Small intestine (tissue), 7 donors: ENCODE measurements at regions not wholly inside any gene's neighbourhood (a gene's known extent, or its start where the extent isn't known, plus 50 kb on each side); places are given as distances from the start of the nearest gene placed in this dataset.
A peak's percentile ranks its signal among the peaks of the same experiment; 100 is the strongest.

ENCODE experiments used
- DNase-seq, 2 donors: peaks; one replicate each; pipeline versions ENCODE4 v3.0.0 to v3.0.0-alpha.2; 2013
- FAIRE-seq: peaks from 2 replicates; lab custom pipeline; 2012; peaks lifted over from hg19 to GRCh38; lab: Jason Lieb, UNC
- H3K27ac ChIP-seq, 3 donors: one replicate each; pipeline ENCODE4 v1.5.1; 2013; ENCODE audit warnings: low read length in 2 of 3, mild to moderate bottlenecking in 2 of 3, control low read depth in 1 of 3, inconsistent platforms in 1 of 3, low read depth in 1 of 3, moderate library complexity in 1 of 3
- H3K27me3 ChIP-seq, 3 donors: one replicate each; pipeline ENCODE4 v1.6.1; 2013; ENCODE audit warnings: low read length in 3 of 3, inconsistent platforms in 1 of 3; ENCODE audit not compliant: control insufficient read depth in 3 of 3, insufficient read depth in 3 of 3
- H3K36me3 ChIP-seq, 3 donors: one replicate each; pipeline ENCODE4 v1.6.1; 2013; ENCODE audit warnings: low read length in 3 of 3, inconsistent platforms in 1 of 3, low read depth in 1 of 3, mild to moderate bottlenecking in 1 of 3, moderate library complexity in 1 of 3; ENCODE audit not compliant: control insufficient read depth in 3 of 3, insufficient read depth in 2 of 3
- H3K4me1 ChIP-seq, 3 donors: one replicate each; pipeline ENCODE4 v1.6.1; 2013; ENCODE audit warnings: low read length in 2 of 3, inconsistent platforms in 1 of 3, low read depth in 1 of 3, mild to moderate bottlenecking in 1 of 3, moderate library complexity in 1 of 3; ENCODE audit not compliant: control insufficient read depth in 3 of 3, insufficient read depth in 2 of 3
- H3K4me3 ChIP-seq, 3 donors: one replicate each; pipeline ENCODE4 v1.5.1; 2013; ENCODE audit warnings: low read length in 3 of 3, control low read depth in 1 of 3, inconsistent platforms in 1 of 3, low read depth in 1 of 3, mild to moderate bottlenecking in 1 of 3, moderate library complexity in 1 of 3
- H3K9me3 ChIP-seq, 2 donors: one replicate each; pipeline ENCODE4 v1.6.1; 2013; ENCODE audit warnings: low read depth in 1 of 2, low read length in 1 of 2; ENCODE audit not compliant: control insufficient read depth in 2 of 2, insufficient read depth in 1 of 2
- WGBS, 3 donors: extraction: QIAGEN DNeasy Blood & Tissue Kit; methylation state at CpG; one replicate each; pipeline ENCODE4 v1.1.7; 2013; 5-methylcytosine and 5-hydroxymethylcytosine counted together
- donor health status: healthy with polysubstance abuse.
- donor health status: control.
- donor health status: control.
- donor health status: Bipolar disorder and iron deficiency.
- donor health status: healthy.

GRCh38 chr9:105887679-105888078 is 193.3 kb downstream of the TMEM38B start:
- DNase-seq: no peak
- Histone ChIP-seq H3K9me3 (no peaks in the 10 kb centered on the region), H3K4me3 (no peak overlapping the region), H3K36me3 (no peaks in the 10 kb centered on the region), H3K27ac (no peak overlapping the region), H3K27me3 (no peaks in the 10 kb centered on the region), H3K4me1 (no peaks in the 10 kb centered on the region)
- no peak for FAIRE-seq
- WGBS, 3 donors: 61 to 67% (median 63%) methylated on average over 2 of the region's 2 CpGs

GRCh38 chr9:105890046-105890822 is 195.9 kb downstream of the TMEM38B start:
- no peaks in the 10 kb centered on the region for H3K9me3 ChIP-seq
- no peaks in the 10 kb centered on the region for H3K27me3 ChIP-seq
- DNase-seq (no peak), FAIRE-seq (no peak)
- H3K27ac ChIP-seq: no peak overlapping the region
- no peaks in the 10 kb centered on the region for H3K36me3 ChIP-seq
- 37 to 45% (median 41%) methylated on average over 5 of the region's 5 CpGs for WGBS, 3 donors
- no peaks in the 10 kb centered on the region for H3K4me1 ChIP-seq
- no peak overlapping the region for H3K4me3 ChIP-seq

GRCh38 chr9:105900123-105900522 is 205.8 kb downstream of the TMEM38B start:
- H3K36me3 ChIP-seq: no peaks in the 10 kb centered on the region
- no peak overlapping the region for H3K27ac ChIP-seq
- FAIRE-seq (no peak), DNase-seq (no peak)
- no peaks in the 10 kb centered on the region for H3K4me1 ChIP-seq
- H3K27me3 ChIP-seq: no peaks in the 10 kb centered on the region
- WGBS, 3 donors: 65 to 69% (median 66%) methylated on average over 5 of the region's 5 CpGs
- no peak overlapping the region for H3K4me3 ChIP-seq
- no peaks in the 10 kb centered on the region for H3K9me3 ChIP-seq

GRCh38 chr9:105901514-105902109 is 207.3 kb downstream of the TMEM38B start:
- H3K36me3 ChIP-seq: no peaks in the 10 kb centered on the region
- DNase-seq (peak; percentile 4 to 44), FAIRE-seq (no peak)
- no peak overlapping the region for H3K4me3 ChIP-seq
- 16 to 23% (median 21%) methylated on average over 4 of the region's 4 CpGs for WGBS, 3 donors
- H3K4me1 ChIP-seq: no peaks in the 10 kb centered on the region
- H3K27me3 ChIP-seq: no peaks in the 10 kb centered on the region
- H3K9me3 ChIP-seq: no peaks in the 10 kb centered on the region
- H3K27ac ChIP-seq: no peak overlapping the region

- DNase-seq (no peak), FAIRE-seq (no peak)
- H3K27me3 ChIP-seq: no peaks in the 10 kb centered on the region
- no peak overlapping the region for H3K4me3 ChIP-seq
- no peak overlapping the region for H3K27ac ChIP-seq
- WGBS, 3 donors: 83 to 90% (median 84%) methylated on average over 2 of the region's 2 CpGs
- no peaks in the 10 kb centered on the region for H3K36me3 ChIP-seq
- H3K4me1 ChIP-seq: no peaks in the 10 kb centered on the region
- no peaks in the 10 kb centered on the region for H3K9me3 ChIP-seq
Observed at GRCh38 chr9:105908069-105908468, 213.7 kb downstream of the TMEM38B start.

GRCh38 chr9:105911104-105911911 is 217.0 kb downstream of the TMEM38B start:
- DNase-seq: no peak
- Histone ChIP-seq H3K27me3 (no peaks in the 10 kb centered on the region), H3K4me3 (no peak overlapping the region), H3K27ac (no peak overlapping the region), H3K4me1 (no peaks in the 10 kb centered on the region), H3K9me3 (no peaks in the 10 kb centered on the region), H3K36me3 (no peaks in the 10 kb centered on the region)
- WGBS, 3 donors: 27 to 42% (median 33%) methylated on average over 5 of the region's 5 CpGs
- FAIRE-seq: no peak

- Histone ChIP-seq H3K36me3 (no peaks in the 10 kb centered on the region), H3K27ac (no peak overlapping the region), H3K4me3 (no peak overlapping the region), H3K27me3 (no peaks in the 10 kb centered on the region), H3K9me3 (no peaks in the 10 kb centered on the region), H3K4me1 (no peaks in the 10 kb centered on the region)
- DNase-seq (no peak), FAIRE-seq (no peak)
- 62 to 79% (median 63%) methylated on average over 1 of the region's 1 CpG for WGBS, 3 donors
Observed at GRCh38 chr9:105912157-105912862, 218.0 kb downstream of the TMEM38B start.
